EL (cell line): ENCODE measurements at regions not wholly inside any gene's neighbourhood (a gene's known extent, or its start where the extent isn't known, plus 50 kb on each side); places are given as distances from the start of the nearest gene placed in this dataset.
A peak's percentile ranks its signal among the peaks of the same experiment; 100 is the strongest.

Experiments
- DNase-seq: peaks from one replicate; pipeline ENCODE4 v3.0.0-alpha.2; 2016

DNA sequence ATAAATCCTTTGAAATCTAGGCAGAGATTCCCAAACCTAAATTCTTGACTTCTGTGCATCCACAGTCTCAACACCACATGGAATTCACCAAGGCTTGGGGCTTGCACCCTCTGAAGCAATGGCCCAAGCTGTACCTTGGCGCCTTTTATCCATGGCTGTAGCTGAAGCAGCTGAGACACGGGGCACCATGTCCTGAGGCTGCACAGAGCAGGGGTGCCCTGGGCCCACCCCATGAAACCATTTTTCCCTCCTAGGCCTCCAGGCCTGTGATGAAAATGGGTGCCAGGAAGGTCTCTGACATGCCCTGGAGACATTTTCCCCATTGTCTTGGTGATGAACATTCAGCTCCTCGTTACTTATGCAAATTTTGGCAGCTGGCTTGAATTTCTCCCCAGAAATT lies 158.6 kb upstream of the NUDT12 start:
- no peak for DNase-seq

DNA sequence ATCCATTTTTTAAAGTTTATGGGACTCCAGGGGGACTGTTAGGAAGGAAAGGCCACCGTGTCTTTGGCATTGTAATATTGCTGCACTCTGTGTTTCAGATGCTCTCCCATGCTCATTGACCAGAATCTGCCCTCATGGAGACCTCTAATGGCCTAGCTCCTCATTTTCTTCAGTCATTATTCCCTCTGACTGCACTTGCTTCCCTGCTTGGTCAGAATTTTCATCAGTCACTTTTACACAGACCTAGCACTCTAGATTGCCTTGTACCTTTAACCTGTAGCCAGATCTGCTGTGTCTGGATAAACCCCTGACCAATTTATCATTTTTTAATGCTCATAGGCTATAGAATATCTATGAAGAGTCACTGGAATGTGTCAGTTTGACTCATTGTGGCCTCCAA lies 155.5 kb upstream of the NUDT12 start:
- DNase-seq: no peak

DNA sequence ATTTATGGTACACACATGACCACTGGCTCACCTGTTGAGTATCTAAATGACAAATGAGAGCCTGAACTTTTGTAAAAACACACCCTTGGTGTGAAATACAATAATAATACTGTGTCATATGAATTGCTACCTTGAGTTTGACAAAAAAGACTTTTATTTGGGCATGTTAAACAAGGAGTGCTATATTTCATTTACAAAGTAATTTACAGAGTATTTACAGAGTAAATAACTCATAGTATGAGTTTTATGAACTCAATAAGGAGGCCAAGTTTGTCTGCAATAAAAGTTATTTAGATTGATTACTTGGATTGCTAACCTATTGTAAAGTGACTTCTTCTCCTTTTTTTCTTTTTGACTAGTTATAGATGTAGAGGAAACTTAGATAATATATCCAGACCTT lies 146.0 kb upstream of the NUDT12 start:
- no peak for DNase-seq

DNA sequence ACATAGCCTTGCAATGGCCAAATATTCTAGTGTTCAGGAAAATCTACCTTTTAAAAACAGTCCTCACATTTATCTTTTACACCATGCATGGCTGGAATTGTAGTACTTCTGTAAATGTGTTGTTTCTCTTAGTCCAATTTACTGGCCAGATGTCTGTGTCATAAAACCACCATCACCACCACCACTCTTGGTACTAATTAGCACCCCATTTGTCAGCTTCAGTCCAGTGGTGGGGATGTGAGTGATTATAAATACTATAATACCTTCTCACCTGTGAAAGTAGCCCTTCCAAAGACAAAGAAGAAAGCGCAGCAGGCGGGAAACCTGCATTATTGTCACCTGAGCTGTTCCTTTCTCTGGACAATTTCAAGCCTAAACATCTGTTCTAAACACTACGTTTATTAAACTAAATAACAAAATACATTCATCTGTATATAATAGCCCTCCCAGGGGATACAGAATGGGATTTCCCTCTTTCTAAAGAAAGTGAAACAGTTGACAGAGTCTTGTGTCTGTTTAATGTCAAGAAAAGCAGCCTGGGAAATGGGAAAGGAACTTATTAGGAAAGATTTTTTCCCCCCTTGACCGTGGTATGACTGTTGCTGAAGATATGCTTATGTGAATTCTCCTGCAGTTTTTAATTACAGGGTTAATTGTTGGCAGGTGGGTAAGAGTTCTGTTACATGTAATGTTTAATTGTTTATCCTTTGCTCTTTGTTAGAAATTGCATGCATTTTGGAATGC lies 144.5 kb upstream of the NUDT12 start:
- no peak for DNase-seq

DNA sequence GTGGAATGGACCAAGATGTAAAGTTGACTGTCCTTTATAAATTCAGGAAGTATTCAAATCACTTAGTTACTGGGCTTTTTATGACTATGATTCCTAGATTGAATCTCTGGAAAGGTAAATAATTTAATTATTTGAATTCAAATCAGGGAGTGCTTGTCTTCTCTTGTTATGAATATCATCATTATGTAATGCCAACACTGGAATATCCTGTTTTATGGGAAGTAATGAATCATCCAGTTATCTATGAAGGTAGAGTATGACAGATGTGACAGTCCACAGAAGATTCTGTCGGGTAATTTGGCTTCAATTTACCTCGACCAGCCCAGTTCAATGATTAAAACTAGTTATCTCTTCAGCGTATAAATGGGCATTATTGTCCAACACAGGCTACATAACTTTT lies 141.0 kb upstream of the NUDT12 start:
- no peak for DNase-seq

DNA sequence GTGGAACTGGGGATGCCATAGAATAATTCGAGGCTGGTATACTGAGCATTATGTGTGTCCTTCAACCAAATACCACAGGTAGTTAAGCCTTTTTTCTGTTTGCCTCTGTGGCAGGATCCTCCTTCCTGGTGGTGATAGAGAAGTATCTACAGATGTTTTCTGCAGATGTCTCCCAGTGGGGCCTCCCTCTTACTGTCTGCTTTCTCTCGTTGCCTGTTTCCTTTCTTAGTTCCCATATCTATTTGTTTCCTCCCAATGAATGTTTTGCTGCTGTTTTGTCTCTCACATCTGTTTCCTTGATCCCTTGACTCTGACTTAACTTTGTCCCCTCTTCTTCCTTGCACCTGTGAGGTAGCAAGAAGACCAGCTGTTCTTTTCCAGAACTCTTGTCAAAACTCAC lies 130.9 kb upstream of the NUDT12 start:
- no peak for DNase-seq

DNA sequence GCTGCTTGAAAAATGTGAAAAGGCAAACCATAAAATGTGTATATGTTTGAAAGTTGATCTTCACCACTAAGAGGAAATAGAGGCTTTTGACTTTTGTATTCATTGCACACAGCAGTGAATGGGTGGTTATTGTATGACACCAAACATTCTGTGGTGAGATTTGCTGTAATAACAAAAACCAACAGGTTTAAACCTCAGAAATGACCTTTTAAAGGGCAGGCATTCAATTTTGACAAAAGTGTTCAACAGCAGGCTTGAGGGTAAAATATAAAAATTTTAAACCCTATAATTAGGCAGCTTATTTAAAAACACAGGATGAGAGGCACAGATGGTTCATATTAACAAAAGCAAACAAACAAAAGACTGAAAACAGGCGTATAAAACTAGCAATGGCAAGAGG lies 128.1 kb upstream of the NUDT12 start:
- DNase-seq: no peak

DNA sequence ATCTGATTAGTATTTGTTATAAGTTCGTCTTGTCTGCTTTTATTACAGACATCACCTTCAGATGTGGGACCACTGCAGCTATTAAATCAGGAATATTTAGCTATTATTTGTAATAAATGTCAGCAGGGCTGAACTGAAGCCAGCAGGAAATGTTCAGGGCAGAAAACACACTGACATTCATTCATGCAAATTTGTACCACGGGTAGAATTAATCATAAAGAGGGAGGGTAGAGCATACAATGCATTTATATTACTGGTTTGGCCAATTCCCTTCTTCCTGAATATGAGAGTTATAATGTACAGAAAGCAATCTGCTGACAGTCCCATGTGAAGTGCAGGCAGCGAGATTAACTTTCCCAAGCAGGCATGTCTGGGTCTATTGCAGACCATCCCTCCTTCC lies 117.3 kb upstream of the NUDT12 start:
- no peak for DNase-seq

DNA sequence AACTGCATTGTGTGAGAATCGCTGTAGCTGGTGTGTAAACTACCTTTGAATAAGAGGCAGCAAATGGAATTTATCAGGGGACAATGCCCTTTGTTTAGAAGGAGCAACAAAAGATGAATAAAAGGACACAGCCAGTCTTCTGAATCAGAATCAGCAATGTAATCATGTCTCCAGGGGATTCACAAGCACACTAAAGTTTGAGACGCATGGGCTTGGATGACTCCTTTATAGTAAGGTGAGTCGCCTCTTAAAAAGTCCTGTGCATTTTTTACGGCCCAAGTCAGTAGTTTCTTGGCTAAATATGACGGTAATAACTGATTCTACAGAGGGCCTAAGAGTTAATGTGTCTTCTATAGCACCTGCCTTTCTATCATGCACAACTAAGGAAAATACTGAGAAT lies 113.6 kb upstream of the NUDT12 start:
- DNase-seq: peak; percentile 13

DNA sequence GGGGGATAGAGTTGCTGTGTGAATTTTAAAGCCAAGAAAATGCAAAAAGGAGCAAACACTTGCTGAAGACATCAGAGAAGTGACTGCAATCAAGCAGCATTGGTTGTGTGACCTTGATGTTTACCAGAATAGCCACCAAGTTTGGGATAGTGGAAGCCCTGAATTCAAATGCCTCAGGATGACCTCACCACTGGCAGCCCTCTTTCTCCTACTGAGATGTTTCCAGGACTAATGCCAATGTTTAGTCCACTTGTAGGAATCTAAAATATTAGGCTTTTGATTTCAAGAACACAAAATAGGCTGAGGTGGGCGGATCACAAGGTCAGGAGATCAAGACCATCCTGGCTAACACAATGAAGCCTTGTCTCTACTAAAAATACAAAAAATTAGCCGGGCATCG lies 112.2 kb upstream of the NUDT12 start:
- DNase-seq: peak; percentile 1

DNA sequence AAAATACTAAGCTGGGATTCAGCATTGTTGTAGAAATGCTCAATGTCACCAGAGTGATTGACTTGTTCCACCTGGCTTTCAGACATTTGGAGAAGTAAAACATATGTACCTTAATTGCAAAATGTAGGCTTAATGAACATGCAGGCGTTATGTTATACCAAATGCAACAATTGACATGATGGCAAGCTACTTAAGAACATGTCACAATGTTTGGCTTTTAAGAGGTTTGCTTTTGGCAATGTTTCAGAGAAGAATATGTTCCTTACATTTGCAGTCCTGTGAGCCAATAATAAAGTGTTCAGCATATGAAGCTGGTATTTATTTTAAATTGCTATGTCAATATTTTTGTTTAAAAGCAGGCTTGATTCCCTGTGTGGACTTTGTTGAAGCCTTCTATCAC lies 111.7 kb upstream of the NUDT12 start:
- no peak for DNase-seq

DNA sequence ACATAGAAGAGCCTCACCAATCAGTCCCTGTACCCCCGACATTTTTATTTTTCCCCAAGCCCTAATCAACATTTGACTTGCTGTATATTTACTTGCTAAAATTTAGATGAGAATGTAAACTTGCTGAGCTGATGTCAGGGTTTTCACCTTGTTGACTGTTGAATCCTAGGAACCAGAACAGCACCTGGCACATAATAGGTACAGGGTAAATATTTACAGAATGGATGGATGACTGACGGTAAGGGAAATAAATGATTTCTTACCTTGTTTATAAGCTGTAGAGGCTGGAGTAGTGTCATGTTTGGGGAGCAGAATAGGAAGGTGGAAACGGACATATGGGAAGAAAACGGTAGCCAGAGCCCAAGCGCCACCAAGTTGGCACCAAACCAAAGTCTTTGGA lies 107.0 kb upstream of the NUDT12 start:
- DNase-seq: no peak

DNA sequence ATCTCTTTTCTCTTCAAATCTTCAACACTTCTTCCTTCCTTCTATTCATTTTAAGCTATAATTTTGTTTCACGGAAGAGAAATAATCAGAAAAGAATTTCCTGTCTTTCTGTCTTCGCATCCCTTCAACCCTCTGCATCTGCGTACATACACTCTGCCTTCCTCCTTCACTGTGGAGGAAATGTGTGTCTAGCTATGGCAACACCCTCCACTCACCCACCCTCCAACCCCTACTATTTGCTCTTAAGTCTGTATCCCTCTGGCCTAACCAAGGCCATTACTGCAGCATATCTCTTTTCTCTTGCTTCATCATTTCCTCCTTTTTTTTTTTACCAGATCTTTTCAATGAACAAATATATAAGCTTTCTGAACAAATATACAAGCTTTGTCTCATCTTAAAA lies 105.7 kb upstream of the NUDT12 start:
- DNase-seq: no peak

DNA sequence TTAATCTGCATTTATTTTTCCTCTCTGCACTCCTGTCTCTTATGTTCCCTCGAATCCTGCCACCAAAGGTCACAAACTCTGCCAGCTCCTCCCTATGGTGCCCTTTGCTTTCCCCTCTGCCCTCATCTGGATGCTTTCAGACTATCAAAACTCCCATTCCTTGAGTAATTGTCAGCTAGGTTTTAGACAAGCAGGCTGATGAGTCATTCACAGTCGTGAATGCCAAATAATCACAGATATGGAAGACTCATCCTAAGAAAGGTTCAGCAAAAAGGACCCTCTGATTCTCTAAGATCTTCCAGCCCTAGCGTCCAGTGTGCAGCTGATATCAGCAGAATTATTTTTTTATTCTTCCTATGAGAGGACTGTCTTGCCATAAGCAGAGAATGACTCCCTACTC lies 104.5 kb upstream of the NUDT12 start:
- DNase-seq: peak; percentile 9

DNA sequence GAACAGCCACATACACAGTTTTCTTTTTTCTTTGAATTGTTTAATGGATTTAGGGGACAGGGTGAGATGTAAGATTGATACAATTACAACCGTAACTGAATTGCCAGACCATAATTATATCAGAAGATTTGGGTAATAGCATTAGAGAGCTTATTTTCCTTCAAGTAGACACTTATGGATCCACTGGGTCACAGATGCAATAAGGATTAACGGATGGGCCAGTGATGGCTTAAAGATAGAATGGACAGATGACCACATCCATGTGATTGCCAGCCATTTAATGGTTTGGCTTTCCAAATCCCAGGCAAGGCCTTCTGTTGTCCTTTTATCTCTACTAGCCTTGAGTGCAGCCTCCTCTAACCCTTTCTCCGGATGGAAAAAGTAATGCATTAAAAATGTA lies 94.7 kb upstream of the NUDT12 start:
- no peak for DNase-seq

DNA sequence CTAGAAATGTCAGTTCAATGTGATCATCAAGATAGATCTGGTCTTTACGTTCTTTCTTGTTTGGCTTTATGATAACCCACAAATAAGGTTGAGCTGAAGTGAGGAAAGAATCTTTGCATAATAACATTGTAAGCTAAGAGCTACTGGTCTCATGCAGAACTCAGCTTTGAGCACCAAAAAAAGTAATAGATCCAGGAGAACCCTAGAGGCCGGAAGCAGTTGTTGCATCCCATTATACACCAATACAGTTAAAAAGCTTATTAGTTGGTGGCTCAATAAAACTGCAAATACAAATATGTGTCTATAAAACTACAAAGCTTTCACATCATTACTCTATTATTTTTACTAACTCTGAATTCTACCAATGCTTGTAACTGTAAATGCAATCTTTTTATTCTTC lies 85.5 kb upstream of the NUDT12 start:
- no peak for DNase-seq

DNA sequence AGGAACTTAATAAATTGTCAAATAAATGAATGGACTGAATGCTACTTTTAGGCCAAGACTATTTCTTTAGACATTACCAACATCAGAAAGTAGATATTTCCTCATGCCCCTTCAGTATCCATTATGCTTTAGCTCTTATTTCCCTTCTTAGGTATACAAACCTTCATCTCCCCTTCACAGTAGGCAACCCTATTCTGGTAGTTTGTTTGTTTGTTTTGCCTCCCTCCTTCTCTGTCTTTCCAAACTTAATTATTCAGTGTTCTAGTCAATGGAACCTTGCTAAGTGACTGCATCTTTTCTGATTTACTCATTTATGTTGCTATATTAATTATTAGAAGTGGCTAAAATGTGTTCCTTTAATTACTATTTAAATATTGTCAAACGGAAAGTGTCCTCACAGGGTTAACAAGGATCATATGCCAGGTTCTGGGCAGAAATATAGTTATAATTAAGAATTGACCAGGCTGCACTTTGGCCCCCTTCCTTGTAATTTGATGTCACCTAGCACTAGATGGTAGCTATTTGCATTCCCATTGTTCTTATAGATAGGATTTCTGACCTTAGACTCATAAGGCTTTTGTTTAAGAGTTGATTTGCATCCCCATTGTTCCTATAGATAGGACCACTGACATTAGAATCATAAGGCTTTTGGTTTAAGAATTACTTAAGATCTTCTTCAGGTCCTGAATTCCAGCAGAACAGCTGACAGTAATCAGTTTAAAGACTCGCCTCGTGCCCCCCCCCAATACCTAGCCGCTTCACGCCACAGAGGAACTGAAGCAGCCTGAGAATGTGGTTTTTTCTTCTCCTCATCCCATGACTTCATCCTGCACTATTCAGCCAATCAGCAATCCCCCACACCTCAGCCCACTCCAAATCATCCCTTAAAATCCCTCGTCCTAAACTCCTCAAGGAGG lies 84.4 kb upstream of the NUDT12 start:
- DNase-seq: no peak

DNA sequence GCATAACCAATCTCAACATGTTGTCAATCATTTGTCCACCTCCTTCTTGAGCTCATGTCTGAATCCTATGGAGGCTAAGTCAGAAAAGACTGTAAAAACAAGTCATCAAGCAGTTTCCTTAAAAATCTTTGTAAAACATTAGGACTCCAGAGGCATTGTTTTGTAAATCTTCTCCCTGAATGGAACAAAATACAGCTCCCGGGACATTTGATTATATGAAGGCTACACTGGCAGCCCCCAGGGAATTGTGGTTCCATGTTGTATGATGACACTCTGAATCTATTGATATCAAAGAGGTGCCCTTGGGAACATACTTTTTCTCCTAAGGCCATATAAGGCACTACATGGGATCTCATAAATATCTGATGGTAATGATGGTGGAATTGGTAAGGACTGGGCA lies 83.2 kb upstream of the NUDT12 start:
- no peak for DNase-seq

DNA sequence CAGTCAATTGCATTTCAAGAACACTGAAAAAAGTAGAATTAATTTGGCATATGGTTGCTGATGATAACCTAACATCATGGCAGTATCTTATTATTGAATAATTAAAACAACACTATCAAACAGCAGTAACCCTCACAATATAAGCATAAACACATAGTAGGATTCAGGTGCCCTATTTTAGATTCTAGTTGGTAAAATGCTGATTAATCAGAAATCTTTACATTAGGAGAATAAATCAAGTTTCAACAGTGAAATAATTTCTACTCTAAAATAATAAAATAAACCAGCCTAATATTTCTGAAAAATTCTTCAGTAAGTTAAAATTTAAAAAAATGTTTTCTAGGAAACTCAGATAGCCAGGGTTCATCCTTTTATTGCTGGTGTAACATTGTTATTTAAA lies 76.4 kb upstream of the NUDT12 start:
- no peak for DNase-seq

DNA sequence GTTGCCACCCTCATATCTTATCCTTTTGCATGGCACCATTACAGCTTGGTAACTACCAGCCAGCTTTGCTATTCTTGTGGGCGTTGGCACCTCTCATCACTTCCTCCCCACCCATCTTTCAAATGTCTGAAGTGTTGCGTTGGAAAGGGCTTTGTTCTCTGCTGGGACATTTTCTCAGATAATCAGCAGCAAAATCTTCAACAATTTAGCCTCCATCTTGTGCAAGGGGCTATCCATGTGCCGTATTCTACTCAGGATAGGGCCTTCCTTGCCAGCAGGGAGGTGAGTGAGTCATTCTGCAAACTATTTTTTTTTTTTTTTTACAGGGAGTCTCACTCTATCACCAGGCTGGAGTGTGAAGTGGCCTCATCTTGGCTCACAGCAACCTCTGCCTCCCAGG lies 62.1 kb upstream of the NUDT12 start:
- DNase-seq: no peak

DNA sequence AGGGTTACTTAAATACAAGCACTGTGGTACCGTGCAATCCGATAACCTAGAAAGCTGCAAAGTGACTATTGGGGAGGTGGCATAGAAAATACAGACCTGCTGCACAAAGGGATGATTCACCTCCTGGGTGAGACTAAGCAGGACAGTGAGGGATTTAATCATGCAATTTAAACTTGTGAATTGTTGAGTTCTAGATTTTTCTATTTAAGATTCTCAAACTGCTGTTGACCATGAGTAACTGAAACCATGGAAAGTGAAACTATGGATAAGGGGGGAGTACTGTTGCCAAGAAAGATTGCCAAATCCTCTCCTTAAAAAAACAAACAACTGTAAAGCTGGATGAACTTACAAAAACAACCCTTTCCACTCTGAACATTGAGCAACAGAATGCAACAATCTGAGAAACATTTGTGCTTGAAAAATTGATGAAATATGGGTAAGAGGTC lies 61.5 kb upstream of the NUDT12 start:
- peak; percentile 16 for DNase-seq

DNA sequence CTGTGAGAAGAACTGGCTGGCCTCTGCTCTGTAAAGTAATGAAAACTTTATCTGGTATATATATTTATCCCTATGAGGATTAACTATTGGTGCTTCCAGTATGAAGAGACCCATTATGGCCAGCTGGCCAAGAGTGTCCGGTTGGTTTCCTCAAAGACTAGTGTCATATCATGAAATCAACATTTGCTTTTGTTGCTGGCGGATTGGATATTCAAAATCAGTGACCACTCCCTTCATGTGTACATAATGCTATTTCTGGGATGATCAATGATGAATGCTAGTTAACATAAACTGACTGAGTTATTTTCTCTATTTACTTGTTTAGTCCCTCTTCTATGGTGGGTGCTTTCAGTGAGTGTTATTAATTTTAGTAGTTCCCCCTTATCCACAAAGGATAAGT lies 60.8 kb upstream of the NUDT12 start:
- no peak for DNase-seq

DNA sequence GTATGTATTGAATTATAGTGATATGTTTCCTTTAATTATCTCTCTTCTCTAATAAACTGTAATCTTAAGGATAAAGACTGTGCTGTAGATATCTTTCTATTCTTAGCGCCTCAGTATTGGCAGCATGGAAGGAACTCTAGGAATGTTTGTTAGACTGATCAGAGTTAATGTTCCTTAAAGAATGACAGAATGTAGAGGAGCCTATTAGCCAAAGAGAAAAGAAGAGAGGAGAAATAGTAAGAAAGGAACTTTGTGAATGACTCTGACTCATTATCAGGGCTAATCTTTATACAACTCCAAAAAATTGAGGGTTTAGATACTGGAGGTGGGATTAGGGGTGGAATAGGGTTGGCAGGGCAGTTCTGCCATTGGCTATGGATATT lies 59.0 kb upstream of the NUDT12 start:
- DNase-seq: no peak

DNA sequence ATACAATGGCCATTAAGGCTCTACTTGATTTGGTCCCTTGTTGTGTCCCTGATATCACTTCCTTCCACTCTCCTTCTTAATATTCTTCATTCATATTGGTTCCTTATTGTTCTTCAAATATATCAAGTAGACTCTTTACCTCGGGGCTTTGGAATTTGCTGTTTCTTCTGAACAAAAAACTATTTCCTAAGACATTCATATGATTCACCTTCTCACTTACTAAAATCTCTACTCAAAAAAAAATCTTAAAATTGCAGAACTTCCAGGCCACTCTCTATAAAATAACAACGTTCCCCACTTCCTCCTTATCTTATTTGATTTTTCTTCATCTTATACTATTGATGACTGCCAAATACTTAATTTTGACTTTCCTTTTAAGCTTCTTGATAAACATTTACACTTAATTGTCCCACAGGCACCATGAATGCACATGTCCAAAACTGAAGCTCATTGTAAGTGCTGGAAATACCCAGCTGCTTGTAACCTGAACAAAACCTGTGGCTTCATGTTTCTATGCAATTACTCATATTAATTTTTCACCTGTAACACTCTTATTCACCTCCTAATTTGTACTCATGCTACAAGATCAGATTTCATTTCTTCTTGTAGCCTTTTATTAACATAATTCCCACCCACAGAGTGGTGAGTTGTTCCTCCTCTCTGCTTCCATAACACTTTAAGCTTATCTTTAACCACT lies 58.4 kb upstream of the NUDT12 start:
- DNase-seq: no peak
